Ascending aorta (tissue), 2 donors: ENCODE measurements at regions not wholly inside any gene's neighbourhood (a gene's known extent, or its start where the extent isn't known, plus 50 kb on each side); places are given as distances from the start of the nearest gene placed in this dataset.

Experiments
- DNase-seq, 2 donors: peaks; one replicate each; pipeline ENCODE4 v3.0.0-alpha.2; 2019; ENCODE audit warnings: low spot score in 2 of 2
- H3K27ac ChIP-seq, 2 donors: fragments of 200-600 bp; sonication (generic); one replicate each; pipeline ENCODE4 v1.5.1; 2016 to 2017; ENCODE audit warnings: mild to moderate bottlenecking in 1 of 2
- H3K27me3 ChIP-seq: fragments of 200-600 bp; sonication (generic); one replicate; pipeline ENCODE4 v1.5.1; 2017
- H3K36me3 ChIP-seq, 2 donors: fragments of 200-600 bp; sonication (generic); one replicate each; pipeline ENCODE4 v1.5.1; 2016
- H3K4me1 ChIP-seq, 2 donors: fragments of 200-600 bp; sonication (generic); one replicate each; pipeline ENCODE4 v1.5.1; 2016 to 2017; ENCODE audit warnings: mild to moderate bottlenecking in 1 of 2
- H3K4me3 ChIP-seq, 2 donors: fragments of 200-600 bp; sonication (generic); one replicate each; pipeline ENCODE4 v1.5.1; 2016 to 2017; ENCODE audit warnings: mild to moderate bottlenecking in 1 of 2
- H3K9me3 ChIP-seq, 2 donors: fragments of 200-600 bp; sonication (generic); one replicate each; pipeline ENCODE4 v1.5.1; 2016
- CTCF ChIP-seq, 3 experiments: fragments of 200-600 bp in 2 of 3; fragments of 450-650 bp in 1 of 3; sonication (generic) in 2 of 3; IDR thresholded peaks; one replicate each; pipeline ENCODE4 v1.5.1; 2016 to 2019; ENCODE audit warnings: antibody characterized with exemption in 3 of 3, mild to moderate bottlenecking in 1 of 3, moderate library complexity in 1 of 3
- intact Hi-C: fragments of 100-400 bp; cut with DNase I; formaldehyde crosslinking; loops from one replicate; pipeline ENCODE4 v1.15.1; 2023

GRCh38 chr10:128894641-128895040 is 572.4 kb upstream of the MGMT start:
- no peak for DNase-seq
- H3K4me1 ChIP-seq, result no peaks in the 10 kb centered on the region
- no peak overlapping the region for H3K4me3 ChIP-seq
- intact Hi-C loops, result no loop called here
- H3K27ac ChIP-seq, result no peak overlapping the region
- H3K9me3 ChIP-seq, result no peaks in the 10 kb centered on the region
- H3K27me3 ChIP-seq, result no peaks in the 10 kb centered on the region
- no peak for TF ChIP-seq CTCF (IDR thresholded peaks at IDR 0.05)
- no peaks in the 10 kb centered on the region for H3K36me3 ChIP-seq

GRCh38 chr10:128895473-128895872 is 571.6 kb upstream of the MGMT start:
- H3K36me3 ChIP-seq, result no peaks in the 10 kb centered on the region
- intact Hi-C loops, result no loop called here
- no peaks in the 10 kb centered on the region for H3K9me3 ChIP-seq
- no peak overlapping the region for H3K4me3 ChIP-seq
- no peaks in the 10 kb centered on the region for H3K4me1 ChIP-seq
- no peak for TF ChIP-seq CTCF (IDR thresholded peaks at IDR 0.05)
- H3K27me3 ChIP-seq, result no peaks in the 10 kb centered on the region
- H3K27ac ChIP-seq, result no peak overlapping the region
- DNase-seq, result no peak

GRCh38 chr10:128896116-128896795 is 570.8 kb upstream of the MGMT start:
- intact Hi-C loops, result no loop called here
- H3K27ac ChIP-seq, result no peak overlapping the region
- no peaks in the 10 kb centered on the region for H3K36me3 ChIP-seq
- no peaks in the 10 kb centered on the region for H3K9me3 ChIP-seq
- no peaks in the 10 kb centered on the region for H3K27me3 ChIP-seq
- no peak for TF ChIP-seq CTCF (IDR thresholded peaks at IDR 0.05)
- no peak for DNase-seq
- no peaks in the 10 kb centered on the region for H3K4me1 ChIP-seq
- no peak overlapping the region for H3K4me3 ChIP-seq

GRCh38 chr10:128896963-128897362 is 570.1 kb upstream of the MGMT start:
- H3K27me3 ChIP-seq, result no peaks in the 10 kb centered on the region
- intact Hi-C loops, result no loop called here
- H3K27ac ChIP-seq, result no peak overlapping the region
- no peak for DNase-seq
- no peak for TF ChIP-seq CTCF (IDR thresholded peaks at IDR 0.05)
- no peaks in the 10 kb centered on the region for H3K36me3 ChIP-seq
- no peaks in the 10 kb centered on the region for H3K9me3 ChIP-seq
- H3K4me1 ChIP-seq, result no peaks in the 10 kb centered on the region
- no peak overlapping the region for H3K4me3 ChIP-seq

GRCh38 chr10:128897401-128898129 is 569.5 kb upstream of the MGMT start:
- no peaks in the 10 kb centered on the region for H3K27me3 ChIP-seq
- H3K9me3 ChIP-seq, result no peaks in the 10 kb centered on the region
- H3K4me3 ChIP-seq, result no peak overlapping the region
- intact Hi-C loops, result no loop called here
- no peak for DNase-seq
- H3K27ac ChIP-seq, result no peak overlapping the region
- H3K4me1 ChIP-seq, result no peaks in the 10 kb centered on the region
- TF ChIP-seq CTCF (IDR thresholded peaks at IDR 0.05), result no peak
- H3K36me3 ChIP-seq, result no peaks in the 10 kb centered on the region
